CD4-positive, alpha-beta memory T cell (primary cell): ENCODE measurements at regions not wholly inside any gene's neighbourhood (a gene's known extent, or its start where the extent isn't known, plus 50 kb on each side); places are given as distances from the start of the nearest gene placed in this dataset.

Experiments
- CTCF ChIA-PET: fragments of 350-600 bp; sonication (Branson Sonifier 250); formaldehyde crosslinking; loops from one replicate; lab custom pipeline; 2021; ENCODE audit warnings: inconsistent platforms; ENCODE audit not compliant: partially characterized antibody; lab: Charles Lee
- POLR2A ChIA-PET: fragments of 350-600 bp; sonication (Branson Sonifier 250); formaldehyde crosslinking; loops from one replicate; lab custom pipeline; 2021; ENCODE audit not compliant: partially characterized antibody; lab: Charles Lee
- DNase-seq, 5 donors: peaks; one replicate each; pipeline versions ENCODE4 v3.0.0 to v3.0.0-alpha.2; 2020 to 2022; ENCODE audit warnings: mixed read lengths in 1 of 5
- H3K27ac ChIP-seq: one replicate; pipeline ENCODE4 v1.7.0; 2013; ENCODE audit warnings: low read depth, low read length
- H3K27me3 ChIP-seq: 2 replicates; pipeline ENCODE4 v1.7.0; 2013; ENCODE audit warnings: mild to moderate bottlenecking, low read length, moderate library complexity; ENCODE audit not compliant: insufficient read depth
- H3K36me3 ChIP-seq: 2 replicates; pipeline ENCODE4 v1.7.0; 2013; ENCODE audit warnings: mild to moderate bottlenecking, low read length, moderate library complexity; ENCODE audit not compliant: insufficient read depth
- H3K4me1 ChIP-seq: 2 replicates; pipeline ENCODE4 v1.7.0; 2013; ENCODE audit warnings: mild to moderate bottlenecking, low read length, moderate library complexity; ENCODE audit not compliant: insufficient read depth
- H3K4me3 ChIP-seq, 2 donors: one replicate each; pipeline ENCODE4 v1.7.0; 2013; ENCODE audit warnings: low read length in 2 of 2, mild to moderate bottlenecking in 1 of 2
- H3K9me3 ChIP-seq, 2 donors: one replicate each; pipeline ENCODE4 v1.7.0; 2013; ENCODE audit warnings: low read length in 2 of 2, control low read depth in 1 of 2; ENCODE audit not compliant: control insufficient read depth in 1 of 2
- H3K27ac Mint-ChIP-seq, 7 donors: one replicate each; pipeline ENCODE4 v1.8.0; 2020 to 2021; ENCODE audit warnings: mixed read lengths in 7 of 7, mild to moderate bottlenecking in 6 of 7, inconsistent platforms in 3 of 7, moderate library complexity in 3 of 7
- H3K27me3 Mint-ChIP-seq, 2 donors: one replicate each; pipeline ENCODE4 v1.8.0; 2020 to 2021; ENCODE audit warnings: mixed read lengths in 2 of 2
- H3K36me3 Mint-ChIP-seq, 2 donors: one replicate each; pipeline ENCODE4 v1.8.0; 2020 to 2021; ENCODE audit warnings: mixed read lengths in 2 of 2, inconsistent platforms in 1 of 2, mild to moderate bottlenecking in 1 of 2
- H3K4me1 Mint-ChIP-seq, 4 donors: one replicate each; pipeline ENCODE4 v1.8.0; 2020 to 2021; ENCODE audit warnings: mixed read lengths in 4 of 4, mild to moderate bottlenecking in 1 of 4
- H3K4me3 Mint-ChIP-seq, 8 donors: one replicate each; pipeline ENCODE4 v1.8.0; 2020 to 2021; ENCODE audit warnings: mixed read lengths in 8 of 8, mild to moderate bottlenecking in 7 of 8, moderate library complexity in 6 of 8, inconsistent platforms in 3 of 8
- H3K9me3 Mint-ChIP-seq, 8 donors: one replicate each; pipeline ENCODE4 v1.8.0; 2020 to 2021; ENCODE audit warnings: mixed read lengths in 8 of 8, mild to moderate bottlenecking in 5 of 8, inconsistent platforms in 3 of 8, moderate library complexity in 1 of 8
- intact Hi-C: fragments of 100-400 bp; cut with micrococcal nuclease; formaldehyde crosslinking; loops from one replicate; pipeline ENCODE4 v1.15.1; 2023

DNA sequence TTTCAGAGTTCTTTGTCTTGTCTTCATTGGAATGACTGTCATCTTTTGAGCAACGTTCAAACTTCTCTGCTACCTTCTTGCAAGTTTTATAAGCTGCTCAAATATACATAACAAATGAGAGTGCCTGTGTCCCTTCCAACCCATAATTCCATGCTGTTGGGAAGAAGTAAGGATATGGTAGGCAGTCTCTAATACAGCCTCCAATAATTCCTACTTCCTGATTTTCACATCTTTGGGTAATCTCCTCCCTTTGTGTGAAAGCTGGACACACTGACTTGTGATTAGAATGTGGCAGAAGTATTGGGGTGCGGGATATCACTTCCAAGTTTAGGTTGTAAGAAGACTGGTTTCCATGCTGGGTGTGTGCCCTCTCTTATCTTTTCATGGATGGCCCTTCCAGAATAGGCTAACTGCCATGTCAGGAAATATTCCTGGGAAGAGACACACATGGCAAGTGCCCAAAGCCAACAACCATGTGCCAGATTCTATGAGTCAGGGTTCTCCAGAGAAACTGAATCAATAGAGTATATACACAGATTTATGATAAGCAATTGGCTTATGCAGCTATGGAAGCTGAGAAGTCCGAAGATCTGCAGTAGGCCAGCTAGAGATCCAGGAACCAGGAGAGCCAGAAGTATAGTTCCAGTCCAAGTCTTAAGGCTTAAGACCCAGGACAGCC lies 531.3 kb downstream of the NTRK2 start:
- Histone ChIP-seq H3K4me1 (no peaks in the 10 kb centered on the region), H3K9me3 (no peaks in the 10 kb centered on the region), H3K27me3 (no peaks in the 10 kb centered on the region), H3K27ac (no peak overlapping the region), H3K4me3 (no peak overlapping the region), H3K36me3 (no peaks in the 10 kb centered on the region)
- ChIA-PET POLR2A (no interaction called here), CTCF (no interaction called here)
- intact Hi-C loops = no loop called here
- Mint-ChIP-seq H3K4me1 (no peaks in the 10 kb centered on the region), H3K27me3 (peaks cover 0 to 4% of the 10 kb centered on the region in 2 donors), H3K9me3 (peaks cover 0 to 5% (median 0%) of the 10 kb centered on the region in 8 donors), H3K4me3 (no peak overlapping the region), H3K27ac (no peak overlapping the region), H3K36me3 (no peaks in the 10 kb centered on the region)
- DNase-seq = no peak

DNA sequence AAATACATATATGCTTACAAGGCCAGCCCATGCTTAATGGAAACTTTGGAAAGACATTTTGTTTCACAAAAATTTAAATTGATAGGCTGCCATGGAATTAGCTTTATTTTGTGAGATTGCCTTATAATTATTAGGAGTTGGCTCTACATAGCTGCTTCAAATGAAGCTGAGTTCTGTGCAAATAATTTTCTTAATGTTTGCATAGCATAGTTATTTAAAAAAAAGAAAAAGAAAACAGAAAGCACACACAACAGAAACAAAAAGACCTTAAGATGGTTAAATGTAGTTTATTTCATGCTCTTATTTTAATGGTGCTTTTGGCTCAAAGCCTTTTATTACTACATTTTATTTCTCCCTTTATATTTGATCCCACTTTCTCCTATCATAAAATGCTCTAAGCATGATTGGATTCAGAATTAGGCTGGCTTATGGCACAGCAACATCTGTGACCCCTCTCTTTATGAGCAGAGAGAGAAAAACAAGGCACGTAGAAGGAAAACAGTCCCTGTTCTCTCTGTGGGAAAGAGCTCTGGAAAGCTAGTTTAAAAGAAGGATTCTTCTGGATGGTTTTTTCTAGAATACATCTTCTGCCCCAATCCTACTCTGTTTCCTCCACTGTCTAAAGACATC lies 530.5 kb downstream of the NTRK2 start:
- Histone ChIP-seq H3K4me1 (no peaks in the 10 kb centered on the region), H3K4me3 (no peak overlapping the region), H3K27ac (no peak overlapping the region), H3K27me3 (no peaks in the 10 kb centered on the region), H3K9me3 (no peaks in the 10 kb centered on the region), H3K36me3 (no peaks in the 10 kb centered on the region)
- no peaks in the 10 kb centered on the region for H3K4me1 Mint-ChIP-seq
- ChIA-PET CTCF (no interaction called here), POLR2A (no interaction called here)
- intact Hi-C loops = no loop called here
- no peaks in the 10 kb centered on the region for H3K36me3 Mint-ChIP-seq
- H3K27ac Mint-ChIP-seq = no peak overlapping the region
- H3K4me3 Mint-ChIP-seq = no peak overlapping the region
- DNase-seq = no peak
- peaks cover 0 to 3% (median under 1%) of the 10 kb centered on the region in 8 donors for H3K9me3 Mint-ChIP-seq
- no peaks in the 10 kb centered on the region for H3K27me3 Mint-ChIP-seq

- H3K4me1 Mint-ChIP-seq = no peaks in the 10 kb centered on the region
- peaks cover 0 to 11% (median 2%) of the 10 kb centered on the region in 8 donors for H3K9me3 Mint-ChIP-seq
- no peak overlapping the region for H3K4me3 ChIP-seq
- H3K36me3 ChIP-seq = no peaks in the 10 kb centered on the region
- no peak overlapping the region for H3K27ac ChIP-seq
- H3K27me3 ChIP-seq = no peaks in the 10 kb centered on the region
- no peaks in the 10 kb centered on the region for H3K4me1 ChIP-seq
- no peak overlapping the region for H3K27ac Mint-ChIP-seq
- intact Hi-C loops = no loop called here
- ChIA-PET CTCF (no interaction called here), POLR2A (no interaction called here)
- H3K27me3 Mint-ChIP-seq = peaks cover 0 to 1% of the 10 kb centered on the region in 2 donors
- no peaks in the 10 kb centered on the region for H3K9me3 ChIP-seq
- no peak for DNase-seq
- H3K4me3 Mint-ChIP-seq = no peak overlapping the region
- no peaks in the 10 kb centered on the region for H3K36me3 Mint-ChIP-seq
These were observed 523.2 kb downstream of the NTRK2 start for GRCh38 chr9:85192750-85193149.

GRCh38 chr9:85186218-85186585 lies 516.7 kb downstream of the NTRK2 start:
- no peak for DNase-seq
- H3K4me3 Mint-ChIP-seq = no peak overlapping the region
- CTCF ChIA-PET = no interaction called here
- no peak overlapping the region for H3K27ac Mint-ChIP-seq
- H3K9me3 ChIP-seq = no peaks in the 10 kb centered on the region
- H3K4me1 Mint-ChIP-seq = no peaks in the 10 kb centered on the region
- intact Hi-C loops = no loop called here
- H3K27me3 ChIP-seq = no peaks in the 10 kb centered on the region
- no peak overlapping the region for H3K27ac ChIP-seq
- peaks cover 2 to 3% of the 10 kb centered on the region in 2 donors for H3K27me3 Mint-ChIP-seq
- H3K9me3 Mint-ChIP-seq = peaks cover 0 to 3% (median 0%) of the 10 kb centered on the region in 8 donors
- no peaks in the 10 kb centered on the region for H3K36me3 Mint-ChIP-seq
- H3K4me1 ChIP-seq = no peaks in the 10 kb centered on the region
- no peak overlapping the region for H3K4me3 ChIP-seq
- H3K36me3 ChIP-seq = no peaks in the 10 kb centered on the region
- POLR2A ChIA-PET = no interaction called here

DNA sequence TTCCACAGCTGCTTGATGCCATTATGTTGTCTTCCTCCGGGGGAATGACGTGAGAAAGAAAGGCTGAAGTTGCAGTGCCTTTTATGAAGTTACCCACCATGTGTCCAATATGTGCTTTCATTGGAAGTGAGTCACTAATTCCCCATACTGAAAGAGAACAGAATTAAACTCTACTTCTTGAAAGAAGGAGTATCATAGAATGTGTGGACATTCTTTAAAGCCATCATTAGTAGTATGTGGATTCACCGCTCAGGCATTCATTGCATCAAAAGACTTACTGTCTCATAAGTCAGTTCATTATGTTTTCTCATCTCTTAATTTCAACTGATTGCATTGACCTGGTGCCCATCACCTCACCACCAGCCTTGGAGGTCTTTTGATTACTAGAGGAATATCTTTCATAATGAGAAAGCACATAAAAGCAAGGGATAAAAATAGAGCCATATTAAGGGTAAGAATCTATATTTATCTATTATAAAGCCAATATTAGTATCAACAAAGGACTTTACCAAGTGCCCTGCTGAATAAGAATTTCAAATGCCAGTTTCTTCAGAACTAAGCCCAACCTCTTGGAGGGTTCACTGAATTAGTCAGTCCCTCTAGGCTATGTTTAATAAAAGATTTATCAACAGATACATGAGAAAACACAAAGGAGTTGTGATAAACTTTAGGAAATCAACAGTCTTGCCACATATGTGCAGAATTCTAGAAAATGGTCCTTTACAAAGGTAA lies 516.1 kb downstream of the NTRK2 start:
- no peaks in the 10 kb centered on the region for H3K36me3 Mint-ChIP-seq
- H3K27ac Mint-ChIP-seq = no peak overlapping the region
- H3K4me1 Mint-ChIP-seq = no peaks in the 10 kb centered on the region
- Histone ChIP-seq H3K4me3 (no peak overlapping the region), H3K27ac (no peak overlapping the region), H3K36me3 (no peaks in the 10 kb centered on the region), H3K9me3 (no peaks in the 10 kb centered on the region), H3K4me1 (no peaks in the 10 kb centered on the region), H3K27me3 (no peaks in the 10 kb centered on the region)
- intact Hi-C loops = no loop called here
- H3K4me3 Mint-ChIP-seq = no peak overlapping the region
- no peak for DNase-seq
- CTCF ChIA-PET = no interaction called here
- H3K9me3 Mint-ChIP-seq = peaks cover 0 to 3% (median 0%) of the 10 kb centered on the region in 8 donors
- POLR2A ChIA-PET = no interaction called here
- H3K27me3 Mint-ChIP-seq = peaks cover 2% of the 10 kb centered on the region in 2 donors

- DNase-seq = no peak
- Histone ChIP-seq H3K4me1 (no peaks in the 10 kb centered on the region), H3K36me3 (no peaks in the 10 kb centered on the region), H3K27me3 (no peaks in the 10 kb centered on the region), H3K9me3 (no peaks in the 10 kb centered on the region), H3K4me3 (no peak overlapping the region), H3K27ac (no peak overlapping the region)
- no peak overlapping the region for H3K27ac Mint-ChIP-seq
- H3K9me3 Mint-ChIP-seq = peaks cover 0 to 3% (median 0%) of the 10 kb centered on the region in 8 donors
- H3K27me3 Mint-ChIP-seq = peaks cover under 1 to 2% of the 10 kb centered on the region in 2 donors
- no peaks in the 10 kb centered on the region for H3K36me3 Mint-ChIP-seq
- ChIA-PET POLR2A (no interaction called here), CTCF (no interaction called here)
- intact Hi-C loops = no loop called here
- H3K4me1 Mint-ChIP-seq = no peaks in the 10 kb centered on the region
- H3K4me3 Mint-ChIP-seq = no peak overlapping the region
These were observed 512.9 kb downstream of the NTRK2 start for GRCh38 chr9:85182383-85182782.

GRCh38 chr9:85178474-85178873 lies 508.9 kb downstream of the NTRK2 start:
- POLR2A ChIA-PET = no interaction called here
- H3K27me3 Mint-ChIP-seq = peaks cover 2 to 4% of the 10 kb centered on the region in 2 donors

More at GRCh38 chr9:85178474-85178873, 508.9 kb downstream of the NTRK2 start:
- H3K27me3 ChIP-seq = no peaks in the 10 kb centered on the region
- H3K4me3 Mint-ChIP-seq = no peak overlapping the region
- no peak overlapping the region for H3K27ac ChIP-seq
- H3K4me1 ChIP-seq = no peaks in the 10 kb centered on the region
- H3K36me3 Mint-ChIP-seq = no peaks in the 10 kb centered on the region
- H3K9me3 Mint-ChIP-seq = peaks cover 0 to 6% (median under 1%) of the 10 kb centered on the region in 8 donors
- CTCF ChIA-PET = no interaction called here
- intact Hi-C loops = no loop called here
- no peak overlapping the region for H3K27ac Mint-ChIP-seq
- no peak for DNase-seq
- no peak overlapping the region for H3K4me3 ChIP-seq
- no peaks in the 10 kb centered on the region for H3K4me1 Mint-ChIP-seq
- H3K9me3 ChIP-seq = no peaks in the 10 kb centered on the region
- no peaks in the 10 kb centered on the region for H3K36me3 ChIP-seq
